Suprapubic skin (tissue), 4 donors: ENCODE measurements at regions not wholly inside any gene's neighbourhood (a gene's known extent, or its start where the extent isn't known, plus 50 kb on each side); places are given as distances from the start of the nearest gene placed in this dataset.

Source experiments
- DNase-seq, 2 donors: peaks; one replicate each; pipeline ENCODE4 v3.0.0-alpha.2; 2019; ENCODE audit warnings: low spot score in 2 of 2
- H3K27ac ChIP-seq: fragments of 200-600 bp; sonication (generic); one replicate; pipeline ENCODE4 v1.5.1; 2019
- H3K27me3 ChIP-seq: fragments of 200-600 bp; sonication (generic); one replicate; pipeline ENCODE4 v1.5.1; 2019
- H3K36me3 ChIP-seq: fragments of 200-600 bp; sonication (generic); one replicate; pipeline ENCODE4 v1.5.1; 2019
- H3K4me1 ChIP-seq: fragments of 200-600 bp; sonication (generic); one replicate; pipeline ENCODE4 v1.5.1; 2019
- H3K4me3 ChIP-seq: fragments of 200-600 bp; sonication (generic); one replicate; pipeline ENCODE4 v1.5.1; 2019; ENCODE audit warnings: mild to moderate bottlenecking
- H3K9me3 ChIP-seq: fragments of 200-600 bp; sonication (generic); one replicate; pipeline ENCODE4 v1.5.1; 2019
- EP300 ChIP-seq: sonication (generic); formaldehyde crosslinking; IDR thresholded peaks from one replicate; pipeline ENCODE4 v1.6.1; 2017; ENCODE audit warnings: antibody characterized with exemption
- POLR2A ChIP-seq, 2 donors: fragments of 450-650 bp; IDR thresholded peaks; one replicate each; pipeline ENCODE4 v1.6.1; 2017; ENCODE audit warnings: antibody characterized with exemption in 2 of 2, mild to moderate bottlenecking in 2 of 2, moderate library complexity in 2 of 2
- POLR2AphosphoS5 ChIP-seq, 3 donors: sonication (generic); formaldehyde crosslinking; IDR thresholded peaks; one replicate each; pipeline ENCODE4 v1.6.1; 2017; ENCODE audit warnings: antibody characterized with exemption in 3 of 3
- WGBS: methylation state at CpG from one replicate; pipeline ENCODE4 v1.1.5; 2018; 5-methylcytosine and 5-hydroxymethylcytosine counted together
- TF ChIP-seq, protein P1 (sequence below), 2 donors: fragments of 200-600 bp in 1 of 2; fragments of 450-650 bp in 1 of 2; sonication (generic) in 1 of 2; IDR thresholded peaks; one replicate each; pipeline ENCODE4 v1.5.1; 2016 to 2019; ENCODE audit warnings: antibody characterized with exemption in 2 of 2, mild to moderate bottlenecking in 1 of 2, moderate library complexity in 1 of 2

DNA sequence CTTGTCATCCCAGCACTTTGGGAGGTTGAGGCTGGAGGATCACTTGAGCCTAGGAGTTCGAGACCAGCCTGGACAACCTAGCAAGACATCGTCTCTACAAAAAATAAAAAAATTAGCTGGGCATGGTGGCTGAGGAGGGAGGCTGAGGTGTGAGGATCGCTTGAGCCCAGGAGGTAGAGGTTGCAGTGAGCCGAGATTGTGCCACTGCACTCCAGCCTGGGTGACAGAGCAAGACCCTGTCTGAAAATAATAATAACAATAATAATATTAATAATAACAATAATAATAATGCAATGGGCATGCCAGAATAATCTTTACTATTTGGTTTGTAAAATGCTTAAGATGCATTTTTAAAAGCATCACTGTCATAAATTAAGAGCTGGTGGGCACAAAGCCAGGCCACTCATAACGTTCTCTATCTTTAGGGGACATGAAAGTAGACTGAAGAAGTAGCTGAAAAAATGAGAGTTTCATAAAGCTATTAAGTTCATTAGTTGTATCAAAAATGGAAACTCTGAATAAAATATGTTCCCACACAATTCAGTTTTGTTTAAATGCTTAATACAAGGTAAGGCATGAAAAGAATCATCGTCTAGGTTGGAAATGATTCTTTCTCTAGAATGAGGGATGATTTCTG is 51.6 kb upstream of the ITPKB start:
- H3K4me1 ChIP-seq = no peaks in the 10 kb centered on the region
- no peaks in the 10 kb centered on the region for H3K27me3 ChIP-seq
- no peak for DNase-seq
- H3K36me3 ChIP-seq = no peaks in the 10 kb centered on the region
- H3K27ac ChIP-seq = no peak overlapping the region
- TF ChIP-seq POLR2A (IDR thresholded peaks at IDR 0.05) = no peak
- TF ChIP-seq, protein P1, sequence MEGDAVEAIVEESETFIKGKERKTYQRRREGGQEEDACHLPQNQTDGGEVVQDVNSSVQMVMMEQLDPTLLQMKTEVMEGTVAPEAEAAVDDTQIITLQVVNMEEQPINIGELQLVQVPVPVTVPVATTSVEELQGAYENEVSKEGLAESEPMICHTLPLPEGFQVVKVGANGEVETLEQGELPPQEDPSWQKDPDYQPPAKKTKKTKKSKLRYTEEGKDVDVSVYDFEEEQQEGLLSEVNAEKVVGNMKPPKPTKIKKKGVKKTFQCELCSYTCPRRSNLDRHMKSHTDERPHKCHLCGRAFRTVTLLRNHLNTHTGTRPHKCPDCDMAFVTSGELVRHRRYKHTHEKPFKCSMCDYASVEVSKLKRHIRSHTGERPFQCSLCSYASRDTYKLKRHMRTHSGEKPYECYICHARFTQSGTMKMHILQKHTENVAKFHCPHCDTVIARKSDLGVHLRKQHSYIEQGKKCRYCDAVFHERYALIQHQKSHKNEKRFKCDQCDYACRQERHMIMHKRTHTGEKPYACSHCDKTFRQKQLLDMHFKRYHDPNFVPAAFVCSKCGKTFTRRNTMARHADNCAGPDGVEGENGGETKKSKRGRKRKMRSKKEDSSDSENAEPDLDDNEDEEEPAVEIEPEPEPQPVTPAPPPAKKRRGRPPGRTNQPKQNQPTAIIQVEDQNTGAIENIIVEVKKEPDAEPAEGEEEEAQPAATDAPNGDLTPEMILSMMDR (IDR thresholded peaks at IDR 0.05) = no peak
- no peak for TF ChIP-seq POLR2AphosphoS5 (IDR thresholded peaks at IDR 0.05)
- no peak for TF ChIP-seq EP300
- no peaks in the 10 kb centered on the region for H3K9me3 ChIP-seq
- no peak overlapping the region for H3K4me3 ChIP-seq
- 78% methylated on average over 6 of the region's 6 CpGs for WGBS

DNA sequence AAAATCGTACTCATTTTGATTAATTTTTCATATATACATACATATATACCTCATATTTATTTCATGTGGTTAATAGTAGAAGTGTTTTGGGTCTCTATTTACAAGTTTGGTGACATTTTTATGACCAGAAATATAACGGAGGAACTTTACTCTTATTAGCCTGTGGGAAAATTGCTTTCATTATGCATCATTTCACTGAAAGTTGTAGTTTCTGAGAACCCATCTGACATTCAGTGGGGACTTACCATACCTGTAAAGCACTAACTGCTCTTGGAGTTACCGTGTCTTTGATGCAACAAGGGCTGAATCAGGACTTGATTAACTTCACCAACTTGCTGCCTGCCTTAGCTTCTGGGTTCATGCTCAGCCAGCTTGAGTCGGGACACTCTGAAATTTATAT is 49.9 kb upstream of the ITPKB start:
- no peak overlapping the region for H3K4me3 ChIP-seq
- no peak for DNase-seq
- H3K36me3 ChIP-seq = no peaks in the 10 kb centered on the region
- TF ChIP-seq, protein P1 (IDR thresholded peaks at IDR 0.05) = no peak
- no peak for TF ChIP-seq POLR2AphosphoS5 (IDR thresholded peaks at IDR 0.05)
- TF ChIP-seq POLR2A (IDR thresholded peaks at IDR 0.05) = no peak
- TF ChIP-seq EP300 = no peak
- no peaks in the 10 kb centered on the region for H3K4me1 ChIP-seq
- no peak overlapping the region for H3K27ac ChIP-seq
- no peaks in the 10 kb centered on the region for H3K9me3 ChIP-seq
- 67% methylated on average over 4 of the region's 4 CpGs for WGBS
- H3K27me3 ChIP-seq = no peaks in the 10 kb centered on the region
